ENCODE measurements at regions not wholly inside any gene's neighbourhood (a gene's known extent, or its start where the extent isn't known, plus 50 kb on each side); places are given as distances from the start of the nearest gene placed in this dataset.

DNA sequence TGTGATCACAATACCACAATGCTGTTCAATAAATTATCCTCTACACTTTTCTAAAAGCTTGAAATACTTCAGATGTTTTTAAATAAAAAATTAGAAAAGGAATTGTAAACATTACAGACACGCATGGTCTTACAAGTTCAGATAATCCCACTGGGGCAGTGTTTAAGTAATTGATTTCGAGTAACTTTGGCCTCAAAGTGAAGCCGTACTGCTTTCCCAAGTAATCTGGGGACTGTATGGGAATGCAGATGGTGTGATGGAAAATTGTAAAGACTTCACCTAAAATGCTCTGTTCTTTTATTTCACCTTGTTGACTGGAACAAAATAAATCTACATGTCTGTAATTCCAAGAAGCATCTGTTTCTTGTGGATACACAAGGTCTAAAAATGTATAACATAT lies 401.7 kb upstream of the LYPLAL1 start:
- ATAC-seq (no peak), DNase-seq (no peak)
- ChIA-PET CTCF (no interaction called here), POLR2A (no interaction called here)
- H3K27me3 Mint-ChIP-seq, result no peaks in the 10 kb centered on the region
- no peaks in the 10 kb centered on the region for H3K4me1 Mint-ChIP-seq
- H3K4me3 Mint-ChIP-seq, result no peak overlapping the region
- peaks cover 4% of the 10 kb centered on the region for H3K9me3 Mint-ChIP-seq (ENCODE audit: low read depth)
- no peak overlapping the region for H3K27ac Mint-ChIP-seq
- no peaks in the 10 kb centered on the region for H3K36me3 Mint-ChIP-seq (ENCODE audit: low read depth)
- intact Hi-C loops (cut with DNase I, micrococcal nuclease), result no loop called here

DNA sequence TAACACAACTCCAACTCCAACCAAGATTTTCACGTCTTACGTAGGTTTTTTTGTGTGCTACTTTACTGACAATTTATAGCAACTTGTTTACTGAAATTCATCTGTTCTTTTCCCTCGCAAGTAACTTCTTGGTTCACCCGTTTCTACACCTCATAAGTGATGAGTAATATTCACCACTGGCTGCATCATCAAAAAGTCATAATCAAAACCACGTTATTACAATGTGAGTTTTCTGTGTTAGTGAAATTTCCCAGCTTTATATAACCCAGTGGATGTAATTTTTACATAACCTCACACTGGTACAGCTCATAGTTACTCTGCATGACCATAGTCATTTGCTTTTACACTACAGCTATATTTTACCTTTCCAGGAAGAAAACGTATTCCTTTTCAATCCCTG lies 401.1 kb upstream of the LYPLAL1 start:
- H3K27me3 Mint-ChIP-seq, result no peaks in the 10 kb centered on the region
- no peak overlapping the region for H3K27ac Mint-ChIP-seq
- POLR2A ChIA-PET, result no interaction called here
- intact Hi-C loops (cut with DNase I, micrococcal nuclease), result no loop called here
- no peaks in the 10 kb centered on the region for H3K36me3 Mint-ChIP-seq (ENCODE audit: low read depth)
- H3K9me3 Mint-ChIP-seq (ENCODE audit: low read depth), result peaks cover 4% of the 10 kb centered on the region
- H3K4me3 Mint-ChIP-seq, result no peak overlapping the region
- no peak for DNase-seq
- CTCF ChIA-PET, result no interaction called here
- H3K4me1 Mint-ChIP-seq, result no peaks in the 10 kb centered on the region
- no peak for ATAC-seq

DNA sequence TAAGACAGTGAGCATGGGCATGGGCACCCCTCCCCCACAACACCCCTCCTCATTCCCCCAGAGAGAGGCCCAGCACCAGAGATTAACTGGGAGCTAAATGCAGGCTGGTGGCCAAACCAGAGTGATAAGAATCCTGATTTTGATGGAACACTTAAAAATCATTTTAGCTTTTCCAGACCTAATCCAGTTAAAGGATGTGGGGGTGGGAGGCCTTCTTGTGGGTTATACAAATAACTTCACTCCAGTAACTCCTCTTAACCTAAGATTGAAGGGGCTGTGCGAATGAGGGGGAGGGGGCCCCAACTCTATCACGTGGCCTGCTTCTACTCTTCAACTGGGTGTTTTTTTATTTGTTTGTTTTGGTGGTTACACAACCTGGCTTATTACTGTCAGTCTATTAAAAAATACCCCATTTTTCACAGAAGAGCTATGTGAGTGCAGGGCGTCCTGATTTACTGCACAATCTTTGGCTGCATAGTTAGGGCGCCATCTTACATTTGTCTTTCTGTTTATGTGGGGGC lies 398.1 kb upstream of the LYPLAL1 start:
- ChIA-PET POLR2A (no interaction called here), CTCF (no interaction called here)
- no peaks in the 10 kb centered on the region for H3K27me3 Mint-ChIP-seq
- DNase-seq (no peak), ATAC-seq (no peak)
- peaks cover 4% of the 10 kb centered on the region for H3K9me3 Mint-ChIP-seq (ENCODE audit: low read depth)
- H3K4me1 Mint-ChIP-seq, result no peaks in the 10 kb centered on the region
- intact Hi-C loops (cut with DNase I, micrococcal nuclease), result no loop called here
- no peak overlapping the region for H3K27ac Mint-ChIP-seq
- no peak overlapping the region for H3K4me3 Mint-ChIP-seq
- H3K36me3 Mint-ChIP-seq (ENCODE audit: low read depth), result no peaks in the 10 kb centered on the region

DNA sequence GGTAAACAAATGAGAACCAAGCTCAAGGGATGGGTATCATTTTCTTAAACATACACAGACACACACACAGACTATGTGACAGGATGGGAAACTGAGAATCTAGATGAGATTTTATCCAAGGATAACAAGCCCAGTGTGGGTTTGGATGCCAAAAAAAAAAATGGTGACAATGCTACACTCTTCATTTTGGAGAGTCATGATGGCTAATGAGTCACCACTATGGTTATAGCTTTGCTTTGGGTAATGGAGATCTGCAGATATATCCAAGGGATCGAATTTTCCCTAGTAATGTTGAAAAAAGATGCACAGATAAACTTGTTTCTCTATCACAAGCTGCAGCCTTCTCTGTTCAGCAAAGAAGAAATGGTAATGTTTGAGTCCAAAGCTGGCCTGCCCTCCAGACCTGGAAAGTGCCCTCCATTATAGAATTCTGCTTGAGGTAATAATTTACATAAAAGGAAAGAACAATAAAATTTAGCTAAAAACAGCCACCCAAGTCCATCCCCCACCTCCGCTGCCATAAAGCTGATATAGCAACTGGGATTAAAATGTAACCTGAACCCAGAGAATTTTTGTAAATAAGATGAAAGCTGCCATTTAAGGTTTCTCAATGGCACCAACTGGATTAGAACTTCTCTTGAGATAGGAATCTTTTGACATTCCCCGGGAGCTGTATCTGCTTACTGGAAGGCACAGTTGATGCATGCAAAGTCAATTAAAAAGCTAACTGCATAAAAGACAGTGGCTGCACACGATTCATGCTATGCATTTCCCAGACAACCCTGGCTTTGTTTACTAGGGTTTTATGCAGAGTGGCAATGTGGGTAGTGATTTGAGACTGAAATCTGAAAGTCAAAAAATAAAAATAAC lies 395.2 kb upstream of the LYPLAL1 start:
- Mint-ChIP-seq H3K4me1 (no peaks in the 10 kb centered on the region), H3K9me3 (ENCODE audit: low read depth) (no peaks in the 10 kb centered on the region), H3K36me3 (ENCODE audit: low read depth) (no peaks in the 10 kb centered on the region), H3K27ac (no peak overlapping the region), H3K4me3 (no peak overlapping the region), H3K27me3 (no peaks in the 10 kb centered on the region)
- ChIA-PET POLR2A (interaction anchor here (0.6 kb wide), 1 partner anchor 711 kb away, joined by 3 read pairs; no protein-coding TSS in a partner anchor), CTCF (interaction anchor here (0.5 to 1.0 kb wide), 3 partner anchors 27 to 189 kb away, joined by 3 read pairs; no protein-coding TSS in a partner anchor)
- no peak for ATAC-seq
- DNase-seq, result no peak
- intact Hi-C loops (cut with DNase I, micrococcal nuclease), result no loop called here

DNA sequence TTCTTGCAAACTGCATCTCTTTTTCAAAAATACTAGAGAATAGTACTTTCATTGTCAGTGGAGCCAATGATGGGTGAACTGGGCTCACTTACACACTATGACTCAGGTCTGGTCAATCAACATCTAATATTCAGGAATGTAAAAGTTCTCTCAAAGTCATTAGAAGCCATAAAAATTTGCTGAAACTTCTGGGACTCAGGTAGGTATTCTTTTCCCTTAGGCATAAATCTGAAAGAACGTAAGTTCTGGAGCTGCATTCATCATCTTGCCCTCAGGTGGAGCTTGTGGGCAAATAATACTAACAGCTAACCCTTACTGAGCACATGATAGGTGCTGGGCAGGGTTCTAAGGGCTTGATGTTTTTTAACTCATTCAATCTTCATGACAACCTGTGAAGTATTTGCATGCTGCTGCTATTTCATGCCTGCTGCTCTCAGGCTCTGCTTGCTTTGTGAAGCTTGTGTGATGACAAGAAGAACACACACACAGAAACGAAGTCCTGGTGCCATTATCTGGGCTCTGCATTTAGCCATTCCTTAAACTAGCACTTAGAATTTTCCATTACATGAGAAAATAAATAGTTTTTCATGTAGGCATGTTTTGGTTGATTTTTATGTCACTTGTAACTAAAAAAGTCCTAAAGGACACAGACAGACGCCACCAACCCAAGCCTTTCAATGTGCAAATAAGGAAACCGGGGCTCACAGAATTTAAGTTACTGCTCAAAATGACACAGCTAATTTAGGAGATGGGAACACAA lies 394.2 kb upstream of the LYPLAL1 start:
- Mint-ChIP-seq H3K4me1 (no peaks in the 10 kb centered on the region), H3K4me3 (no peak overlapping the region), H3K9me3 (ENCODE audit: low read depth) (no peaks in the 10 kb centered on the region), H3K27me3 (no peaks in the 10 kb centered on the region), H3K27ac (no peak overlapping the region), H3K36me3 (ENCODE audit: low read depth) (no peaks in the 10 kb centered on the region)
- ATAC-seq (no peak), DNase-seq (no peak)
- ChIA-PET CTCF (interaction anchor here (0.5 to 1.0 kb wide), 2 partner anchors 26 to 168 kb away, joined by 3 read pairs; no protein-coding TSS in a partner anchor), POLR2A (no interaction called here)
- intact Hi-C loops (cut with DNase I, micrococcal nuclease), result no loop called here

DNA sequence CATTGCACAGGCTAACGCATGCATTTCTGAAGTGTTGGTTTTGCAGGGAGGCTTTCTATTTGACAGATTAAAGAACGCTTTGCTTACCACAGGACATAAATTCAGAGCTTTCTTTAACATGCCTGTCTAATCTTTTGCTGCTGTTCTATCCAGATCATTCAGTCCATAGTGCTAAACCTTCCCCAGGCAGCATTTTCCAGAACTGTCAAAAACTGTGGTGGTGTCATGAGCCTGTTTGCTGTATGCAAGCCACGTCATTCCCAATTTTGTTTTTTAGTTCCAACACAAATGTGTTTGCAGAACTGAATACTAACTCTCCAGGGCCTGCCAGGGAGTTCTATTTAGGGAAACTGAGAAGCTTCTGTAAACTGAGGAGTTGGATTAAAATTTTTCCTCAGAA lies 390.5 kb upstream of the LYPLAL1 start:
- CTCF ChIA-PET, result no interaction called here
- no peak for DNase-seq

DNA sequence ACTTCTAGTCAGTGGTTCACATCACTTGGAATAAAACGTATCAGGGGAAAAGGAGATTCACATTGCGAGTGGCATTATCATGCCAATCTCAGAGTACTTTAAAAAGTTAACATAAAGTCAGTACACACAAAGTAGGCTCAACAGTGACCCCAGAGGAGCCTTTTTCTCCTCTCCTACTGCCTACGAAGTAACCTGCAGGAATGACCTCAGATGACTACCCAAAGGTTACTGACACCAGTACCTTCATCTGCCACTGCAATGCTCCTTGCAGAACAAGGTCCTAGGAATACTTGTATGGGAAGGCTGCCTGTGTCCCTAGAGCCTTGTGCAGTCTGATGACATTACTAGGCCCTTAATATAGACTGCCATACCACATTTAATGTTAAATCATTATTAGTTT lies 389.8 kb upstream of the LYPLAL1 start:
- CTCF ChIA-PET, result no interaction called here
- H3K9me3 Mint-ChIP-seq (ENCODE audit: low read depth), result no peaks in the 10 kb centered on the region
- no peaks in the 10 kb centered on the region for H3K36me3 Mint-ChIP-seq (ENCODE audit: low read depth)
- no peak overlapping the region for H3K4me3 Mint-ChIP-seq
- no peaks in the 10 kb centered on the region for H3K27me3 Mint-ChIP-seq
- intact Hi-C loops (cut with DNase I, micrococcal nuclease), result no loop called here
- no peaks in the 10 kb centered on the region for H3K4me1 Mint-ChIP-seq
- ATAC-seq, result no peak
- POLR2A ChIA-PET, result no interaction called here
- H3K27ac Mint-ChIP-seq, result no peak overlapping the region
- DNase-seq, result no peak

More for the DNA sequence above, 390.5 kb upstream of the LYPLAL1 start:
- no peak for ATAC-seq
- Mint-ChIP-seq H3K4me3 (no peak overlapping the region), H3K27ac (no peak overlapping the region), H3K9me3 (ENCODE audit: low read depth) (no peaks in the 10 kb centered on the region), H3K36me3 (ENCODE audit: low read depth) (no peaks in the 10 kb centered on the region), H3K27me3 (no peaks in the 10 kb centered on the region), H3K4me1 (no peaks in the 10 kb centered on the region)
- POLR2A ChIA-PET, result no interaction called here
- intact Hi-C loops (cut with DNase I, micrococcal nuclease), result no loop called here

DNA sequence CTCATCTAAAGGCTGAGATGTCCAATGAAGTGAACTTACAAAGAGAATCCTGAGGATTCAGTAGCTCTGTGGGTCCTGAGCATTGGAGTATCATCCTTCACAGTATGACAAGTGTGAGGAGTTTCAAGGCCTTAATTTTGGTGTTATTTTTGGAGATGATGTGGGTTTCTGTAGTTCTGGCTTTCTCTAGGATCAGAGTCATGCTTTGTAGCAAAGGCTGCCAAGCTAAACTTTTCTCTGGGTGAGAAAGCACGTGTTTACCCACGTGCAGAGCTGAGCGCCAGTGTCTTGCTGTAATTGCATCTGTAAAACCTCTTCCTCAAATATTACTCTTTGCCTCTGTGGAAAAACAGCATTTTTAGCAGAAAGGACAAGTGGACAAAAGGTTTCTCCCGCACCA lies 387.8 kb upstream of the LYPLAL1 start:
- intact Hi-C loops (cut with DNase I, micrococcal nuclease), result no loop called here
- CTCF ChIA-PET, result no interaction called here

DNA sequence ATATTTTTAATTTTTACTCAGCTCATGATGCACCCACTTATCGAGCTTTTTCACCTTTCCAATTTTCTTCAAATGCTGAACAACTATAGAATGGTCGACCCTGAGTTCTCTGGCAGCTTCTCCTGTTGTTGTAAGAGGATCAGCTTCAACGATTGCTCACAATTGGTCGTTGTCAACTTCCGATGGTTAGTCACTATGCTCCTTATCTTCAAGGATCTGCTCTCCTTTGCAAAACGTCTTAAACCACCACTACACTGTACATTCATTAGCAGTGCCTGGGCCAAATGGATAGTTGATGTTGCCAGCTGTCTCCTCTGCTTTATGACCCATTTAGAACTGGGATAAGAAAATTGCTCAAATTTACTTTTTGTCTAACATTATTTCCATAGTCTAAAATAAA lies 385.9 kb upstream of the LYPLAL1 start:
- H3K9me3 Mint-ChIP-seq (ENCODE audit: low read depth), result no peaks in the 10 kb centered on the region
- no peaks in the 10 kb centered on the region for H3K27me3 Mint-ChIP-seq
- ChIA-PET CTCF (no interaction called here), POLR2A (no interaction called here)
- no peak overlapping the region for H3K27ac Mint-ChIP-seq
- H3K4me3 Mint-ChIP-seq, result no peak overlapping the region
- H3K4me1 Mint-ChIP-seq, result no peaks in the 10 kb centered on the region
- ATAC-seq (no peak), DNase-seq (no peak)
- intact Hi-C loops (cut with DNase I, micrococcal nuclease), result no loop called here
- no peaks in the 10 kb centered on the region for H3K36me3 Mint-ChIP-seq (ENCODE audit: low read depth)

More for the DNA sequence above, 387.8 kb upstream of the LYPLAL1 start:
- Mint-ChIP-seq H3K4me3 (no peak overlapping the region), H3K4me1 (no peaks in the 10 kb centered on the region), H3K36me3 (ENCODE audit: low read depth) (no peaks in the 10 kb centered on the region), H3K27me3 (no peaks in the 10 kb centered on the region), H3K27ac (no peak overlapping the region), H3K9me3 (ENCODE audit: low read depth) (no peaks in the 10 kb centered on the region)
- ATAC-seq (no peak), DNase-seq (no peak)
- POLR2A ChIA-PET, result no interaction called here

DNA sequence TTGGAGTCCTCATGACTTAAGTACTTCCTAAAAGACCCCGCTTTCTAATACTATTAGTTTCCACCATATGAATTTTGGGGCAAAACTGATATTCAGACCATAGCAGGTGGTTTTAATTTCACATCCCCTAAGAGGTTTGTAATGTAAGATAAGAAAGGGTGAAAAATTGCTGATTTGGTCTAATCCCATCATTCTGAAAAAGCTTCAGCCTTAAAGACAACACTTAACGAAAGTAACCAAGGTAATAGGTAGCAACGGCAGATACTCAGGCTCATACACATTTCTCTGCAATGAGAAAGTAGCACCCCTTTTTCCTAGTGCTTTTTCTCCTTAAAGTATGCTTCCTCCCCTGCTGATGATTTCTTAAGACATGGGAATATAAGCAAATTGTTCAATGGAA lies 376.9 kb upstream of the LYPLAL1 start:
- H3K27ac Mint-ChIP-seq, result no peak overlapping the region
- no peak overlapping the region for H3K4me3 Mint-ChIP-seq
- POLR2A ChIA-PET, result no interaction called here
- no peaks in the 10 kb centered on the region for H3K27me3 Mint-ChIP-seq
- no peaks in the 10 kb centered on the region for H3K36me3 Mint-ChIP-seq (ENCODE audit: low read depth)
- DNase-seq (no peak), ATAC-seq (no peak)
- no peaks in the 10 kb centered on the region for H3K4me1 Mint-ChIP-seq
- H3K9me3 Mint-ChIP-seq (ENCODE audit: low read depth), result no peaks in the 10 kb centered on the region
- CTCF ChIA-PET, result no interaction called here
- intact Hi-C loops (cut with DNase I, micrococcal nuclease), result no loop called here

DNA sequence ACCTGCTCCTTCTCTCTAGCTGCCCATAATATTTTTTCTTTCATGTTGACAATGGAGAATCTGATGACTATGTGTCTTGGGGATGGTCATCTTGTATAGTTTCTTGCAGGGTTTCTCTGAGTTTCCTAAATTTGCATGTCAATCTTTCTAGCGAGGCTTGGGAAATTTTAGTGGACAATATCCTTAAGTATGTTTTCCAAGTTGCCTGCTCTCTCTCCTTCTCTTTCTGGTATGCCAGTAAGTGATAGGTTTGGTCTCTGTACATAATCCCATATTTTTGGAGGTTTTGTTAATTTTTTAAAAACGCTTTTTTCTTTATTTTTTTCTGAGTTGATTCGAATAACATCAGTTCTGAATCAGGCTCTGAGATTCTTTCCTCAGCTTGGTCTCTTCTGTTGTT lies 370.9 kb upstream of the LYPLAL1 start:
- H3K9me3 Mint-ChIP-seq (ENCODE audit: low read depth), result no peaks in the 10 kb centered on the region
- ChIA-PET POLR2A (no interaction called here), CTCF (no interaction called here)
- H3K4me3 Mint-ChIP-seq, result no peak overlapping the region
- no peak overlapping the region for H3K27ac Mint-ChIP-seq
- H3K4me1 Mint-ChIP-seq, result no peaks in the 10 kb centered on the region
- DNase-seq (no peak), ATAC-seq (no peak)
- H3K36me3 Mint-ChIP-seq (ENCODE audit: low read depth), result no peaks in the 10 kb centered on the region
- intact Hi-C loops (cut with DNase I, micrococcal nuclease), result no loop called here
- no peaks in the 10 kb centered on the region for H3K27me3 Mint-ChIP-seq

DNA sequence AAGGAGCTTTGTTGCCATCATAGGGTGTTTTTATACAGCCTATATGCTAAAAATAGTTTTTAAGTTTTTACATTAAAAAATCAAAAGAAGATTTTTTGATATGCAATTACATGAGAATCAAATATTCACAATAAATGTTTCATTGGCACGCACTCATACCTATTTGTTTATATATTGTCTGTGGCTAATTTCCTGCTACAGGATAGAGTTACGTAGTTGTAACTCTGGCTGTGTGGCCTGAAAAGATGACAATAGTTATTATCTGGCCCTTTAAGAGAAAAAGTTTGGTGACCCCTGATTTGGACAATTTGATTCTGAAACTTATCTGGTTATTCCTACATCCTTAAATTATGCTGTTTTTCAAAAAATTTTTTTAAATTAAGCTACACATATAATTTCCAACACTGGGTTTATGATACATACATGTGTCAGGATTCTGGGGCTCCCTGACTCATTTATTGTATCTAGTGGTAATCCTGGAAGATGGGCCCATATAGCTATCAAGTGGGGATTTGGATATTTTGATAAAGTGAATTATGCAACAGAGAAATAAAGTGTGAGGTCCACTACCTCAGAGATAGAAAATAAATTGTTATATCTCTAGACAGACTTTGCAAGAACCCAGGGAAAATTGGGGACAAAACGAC lies 370.2 kb upstream of the LYPLAL1 start:
- H3K9me3 Mint-ChIP-seq (ENCODE audit: low read depth), result peaks cover 3% of the 10 kb centered on the region
- ChIA-PET POLR2A (no interaction called here), CTCF (no interaction called here)

More for the DNA sequence above, 370.2 kb upstream of the LYPLAL1 start:
- Mint-ChIP-seq H3K27ac (no peak overlapping the region), H3K27me3 (no peaks in the 10 kb centered on the region), H3K4me3 (no peak overlapping the region), H3K36me3 (ENCODE audit: low read depth) (no peaks in the 10 kb centered on the region), H3K4me1 (no peaks in the 10 kb centered on the region)
- intact Hi-C loops (cut with DNase I, micrococcal nuclease), result no loop called here
- DNase-seq (no peak), ATAC-seq (no peak)

Data from activated CD4-positive, alpha-beta T cell treated with anti-CD3 and anti-CD28 coated beads for 36 hours (primary cell).